ENCODE measurements at regions not wholly inside any gene's neighbourhood (a gene's known extent, or its start where the extent isn't known, plus 50 kb on each side); places are given as distances from the start of the nearest gene placed in this dataset.

GRCh38 chr10:3639546-3639945 lies 145.5 kb downstream of the KLF6 start:
- TF ChIP-seq POLR2A (IDR thresholded peaks at IDR 0.05) (no peak), CTCF (IDR thresholded peaks at IDR 0.05) (no peak)

All from right lobe of liver (tissue), 4 donors.